ENCODE measurements at regions not wholly inside any gene's neighbourhood (a gene's known extent, or its start where the extent isn't known, plus 50 kb on each side); places are given as distances from the start of the nearest gene placed in this dataset.
"Not testable (repeated sequence)": the region's sequence is repeated elsewhere in the genome, so short reads cannot be mapped to it uniquely, and the experiment has no call there.

DNA sequence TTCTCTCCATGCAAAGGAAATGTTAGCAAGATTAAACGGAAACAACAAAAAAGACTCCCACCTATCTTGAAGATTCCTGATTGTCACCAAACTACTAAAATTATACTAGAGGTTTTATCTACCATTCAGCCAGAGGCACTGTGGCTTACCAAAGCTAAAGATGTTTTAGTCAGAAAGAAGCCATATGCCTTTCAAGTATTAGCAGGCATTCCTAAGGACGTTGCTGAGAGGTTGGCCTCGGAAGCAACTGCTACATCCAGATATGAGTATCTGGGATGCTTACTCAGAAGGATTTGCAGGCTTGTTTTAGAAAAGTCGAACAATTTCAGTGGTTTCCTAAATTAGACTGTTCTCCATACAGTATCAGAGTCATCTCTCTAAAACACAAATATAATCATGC, 88.3 kb upstream of the UBE2E3 start:
- no peak for FAIRE-seq
- no peak for TF ChIP-seq POLR2AphosphoS5 (IDR thresholded peaks at IDR 0.05; ENCODE audit: low read depth, low read length)
- no peak for TF ChIP-seq POLR2A (IDR thresholded peaks at IDR 0.05; ENCODE audit: low read depth, low read length)
- TF ChIP-seq SPI1 (IDR thresholded peaks at IDR 0.05; ENCODE audit: low read depth, low read length): no peak
- no peak for TF ChIP-seq PAX5 (IDR thresholded peaks at IDR 0.05; ENCODE audit: insufficient read depth, low read length, severe bottlenecking)
- no peak for TF ChIP-seq TAF1 (IDR thresholded peaks at IDR 0.05; ENCODE audit: low read depth, low read length)
- TF ChIP-seq POU2F2 (IDR thresholded peaks at IDR 0.05; ENCODE audit: low read depth, low read length): no peak

DNA sequence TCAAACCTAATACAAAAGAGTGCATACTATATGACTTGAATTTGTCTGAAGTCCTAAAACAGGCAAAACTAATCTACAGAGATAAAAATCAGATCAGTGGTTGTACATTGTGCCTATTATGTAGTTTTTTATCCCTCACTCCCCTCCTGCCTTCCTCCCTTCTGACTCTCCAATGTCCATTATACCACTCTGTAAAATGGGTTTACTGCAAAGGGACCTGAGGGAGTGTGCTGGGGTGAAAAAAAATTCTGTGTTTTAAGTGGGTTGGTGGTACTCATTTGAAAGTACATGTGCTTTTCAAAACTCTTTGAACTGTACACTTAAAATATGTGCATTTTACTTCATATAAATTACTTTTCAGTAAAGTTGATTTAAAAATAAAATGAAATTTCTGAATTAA, 89.0 kb upstream of the UBE2E3 start:
- no peak for TF ChIP-seq SPI1 (IDR thresholded peaks at IDR 0.05; ENCODE audit: low read depth, low read length)
- TF ChIP-seq POLR2A (IDR thresholded peaks at IDR 0.05; ENCODE audit: low read depth, low read length): no peak
- TF ChIP-seq POLR2AphosphoS5 (IDR thresholded peaks at IDR 0.05; ENCODE audit: low read depth, low read length): no peak
- TF ChIP-seq PAX5 (IDR thresholded peaks at IDR 0.05; ENCODE audit: insufficient read depth, low read length, severe bottlenecking): no peak
- TF ChIP-seq POU2F2 (IDR thresholded peaks at IDR 0.05; ENCODE audit: low read depth, low read length): no peak
- no peak for TF ChIP-seq TAF1 (IDR thresholded peaks at IDR 0.05; ENCODE audit: low read depth, low read length)
- DNase-seq (ENCODE audit: insufficient read length, low spot score) (no peak), FAIRE-seq (no peak)

More for the DNA sequence above, 88.3 kb upstream of the UBE2E3 start:
- no peak for DNase-seq (ENCODE audit: insufficient read length, low spot score)

DNA sequence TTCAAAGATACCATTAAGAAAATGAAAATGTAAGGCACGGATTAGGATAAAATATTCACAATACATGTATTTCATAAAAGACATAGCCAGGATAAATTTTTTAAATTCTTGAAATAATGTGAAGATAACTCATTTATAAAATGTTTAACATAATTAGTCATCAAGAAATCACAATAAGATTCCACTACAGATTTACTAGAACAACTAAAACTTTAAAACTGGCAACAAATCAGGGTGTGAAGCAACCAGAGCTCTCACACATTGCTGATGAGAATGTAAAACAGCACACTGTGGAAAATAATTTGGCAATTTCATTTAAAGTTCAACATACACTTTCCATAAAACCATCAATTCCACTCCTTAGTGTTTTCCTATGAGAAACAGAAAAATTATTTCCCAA, 89.6 kb upstream of the UBE2E3 start:
- FAIRE-seq: no peak

DNA sequence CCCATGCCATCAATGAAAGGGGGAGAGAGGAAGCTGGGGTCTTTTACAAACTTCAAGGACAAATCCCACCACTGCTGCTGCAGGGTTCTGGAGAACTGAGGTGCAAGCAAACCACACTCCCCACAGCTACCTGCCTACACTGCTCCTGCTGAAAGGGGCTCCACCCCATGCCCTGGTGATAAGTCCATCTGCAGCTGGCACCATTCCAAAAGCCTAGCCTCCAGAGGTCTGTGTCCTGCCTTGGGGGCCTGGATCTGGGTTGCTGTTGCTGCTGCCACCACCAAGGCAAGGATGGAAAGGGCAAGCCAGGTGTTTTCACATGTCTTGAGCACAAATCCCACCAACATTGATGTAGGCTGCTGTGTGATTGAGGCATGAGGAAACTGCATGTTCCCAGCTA, 97.4 kb upstream of the UBE2E3 start:
- FAIRE-seq (no peak), DNase-seq (ENCODE audit: insufficient read length, low spot score) (no peak)
- TF ChIP-seq POLR2A (IDR thresholded peaks at IDR 0.05; ENCODE audit: low read depth, low read length) (no peak), POLR2AphosphoS5 (IDR thresholded peaks at IDR 0.05; ENCODE audit: low read depth, low read length) (no peak), SPI1 (IDR thresholded peaks at IDR 0.05; ENCODE audit: low read depth, low read length) (no peak), TAF1 (IDR thresholded peaks at IDR 0.05; ENCODE audit: low read depth, low read length) (no peak), POU2F2 (IDR thresholded peaks at IDR 0.05; ENCODE audit: low read depth, low read length) (no peak), PAX5 (IDR thresholded peaks at IDR 0.05; ENCODE audit: insufficient read depth, low read length, severe bottlenecking) (no peak)

More for the DNA sequence above, 89.6 kb upstream of the UBE2E3 start:
- TF ChIP-seq PAX5 (IDR thresholded peaks at IDR 0.05; ENCODE audit: insufficient read depth, low read length, severe bottlenecking): no peak
- no peak for TF ChIP-seq POLR2A (IDR thresholded peaks at IDR 0.05; ENCODE audit: low read depth, low read length)
- TF ChIP-seq SPI1 (IDR thresholded peaks at IDR 0.05; ENCODE audit: low read depth, low read length): no peak
- TF ChIP-seq POLR2AphosphoS5 (IDR thresholded peaks at IDR 0.05; ENCODE audit: low read depth, low read length): no peak
- no peak for DNase-seq (ENCODE audit: insufficient read length, low spot score)

DNA sequence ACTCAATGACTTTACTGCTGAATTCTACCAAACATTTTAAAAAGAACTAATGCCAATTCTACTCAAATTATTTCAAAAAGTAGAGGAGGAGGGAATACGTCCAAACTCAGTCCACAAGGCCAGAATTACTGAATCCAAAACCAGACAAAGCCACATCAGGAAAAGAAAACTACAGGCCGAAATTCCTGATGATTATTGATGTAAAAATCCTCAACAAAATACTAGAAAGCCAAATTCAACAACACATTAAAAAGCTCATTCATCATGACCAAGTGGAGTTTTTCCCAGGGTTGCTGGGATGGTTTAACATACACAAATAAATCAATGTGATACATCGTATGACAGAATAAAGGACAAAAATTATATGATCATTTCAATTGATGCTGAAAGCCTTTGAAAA, 103.9 kb upstream of the UBE2E3 start:
- no peak for TF ChIP-seq POLR2A (IDR thresholded peaks at IDR 0.05; ENCODE audit: low read depth, low read length)
- TF ChIP-seq POU2F2 (IDR thresholded peaks at IDR 0.05; ENCODE audit: low read depth, low read length): no peak
- no peak for TF ChIP-seq PAX5 (IDR thresholded peaks at IDR 0.05; ENCODE audit: insufficient read depth, low read length, severe bottlenecking)
- TF ChIP-seq TAF1 (IDR thresholded peaks at IDR 0.05; ENCODE audit: low read depth, low read length): no peak
- no peak for TF ChIP-seq SPI1 (IDR thresholded peaks at IDR 0.05; ENCODE audit: low read depth, low read length)
- no peak for TF ChIP-seq POLR2AphosphoS5 (IDR thresholded peaks at IDR 0.05; ENCODE audit: low read depth, low read length)
- FAIRE-seq (no peak), DNase-seq (ENCODE audit: insufficient read length, low spot score) (no peak)

DNA sequence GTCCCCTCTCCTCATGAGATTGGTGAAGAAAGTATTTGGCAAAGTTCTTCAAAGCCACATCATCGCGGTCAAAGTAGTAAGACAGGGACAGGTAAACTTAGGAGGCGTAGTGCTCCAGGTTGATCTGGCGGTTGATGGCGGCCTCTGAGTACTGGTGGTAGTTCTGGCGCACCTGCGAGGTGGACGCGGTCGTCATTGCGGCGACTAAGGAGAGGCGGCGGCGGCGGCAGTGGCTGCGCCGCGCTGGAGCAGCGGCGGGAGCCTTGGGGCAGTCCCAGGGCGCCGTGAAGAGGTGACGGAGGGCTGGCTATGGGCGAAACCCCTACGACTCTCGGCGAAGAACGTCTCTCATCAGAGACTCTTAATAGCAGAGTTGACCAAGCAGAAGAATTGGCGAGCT, 107.2 kb upstream of the UBE2E3 start:
- TF ChIP-seq POLR2A (IDR thresholded peaks at IDR 0.05; ENCODE audit: low read depth, low read length) (no peak), POU2F2 (IDR thresholded peaks at IDR 0.05; ENCODE audit: low read depth, low read length) (no peak), SPI1 (IDR thresholded peaks at IDR 0.05; ENCODE audit: low read depth, low read length) (no peak), TAF1 (IDR thresholded peaks at IDR 0.05; ENCODE audit: low read depth, low read length) (no peak), PAX5 (IDR thresholded peaks at IDR 0.05; ENCODE audit: insufficient read depth, low read length, severe bottlenecking) (no peak), POLR2AphosphoS5 (IDR thresholded peaks at IDR 0.05; ENCODE audit: low read depth, low read length) (no peak)
- no peak for DNase-seq (ENCODE audit: insufficient read length, low spot score)
- no peak for FAIRE-seq

DNA sequence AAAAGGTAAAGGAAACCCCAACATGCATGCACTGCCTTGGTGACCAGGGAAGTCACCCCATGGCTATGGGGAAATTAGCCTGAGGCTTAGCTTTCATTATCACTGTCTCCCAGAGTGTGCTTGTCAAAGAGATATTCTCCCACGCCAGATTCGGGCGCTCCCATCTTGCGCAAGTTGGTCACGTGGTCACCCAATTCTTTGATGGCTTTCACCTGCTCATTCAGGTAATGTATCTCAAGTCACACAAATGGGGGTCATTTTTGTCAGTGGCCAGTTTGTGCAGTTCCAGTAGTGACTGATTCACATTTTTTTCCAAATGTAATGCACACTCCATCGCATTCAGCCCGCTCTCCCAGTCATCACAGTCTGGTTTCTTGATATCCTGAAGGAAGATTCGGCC, 107.6 kb upstream of the UBE2E3 start:
- FAIRE-seq; DNase-seq (ENCODE audit: insufficient read length, low spot score): not testable (repeated sequence)

DNA sequence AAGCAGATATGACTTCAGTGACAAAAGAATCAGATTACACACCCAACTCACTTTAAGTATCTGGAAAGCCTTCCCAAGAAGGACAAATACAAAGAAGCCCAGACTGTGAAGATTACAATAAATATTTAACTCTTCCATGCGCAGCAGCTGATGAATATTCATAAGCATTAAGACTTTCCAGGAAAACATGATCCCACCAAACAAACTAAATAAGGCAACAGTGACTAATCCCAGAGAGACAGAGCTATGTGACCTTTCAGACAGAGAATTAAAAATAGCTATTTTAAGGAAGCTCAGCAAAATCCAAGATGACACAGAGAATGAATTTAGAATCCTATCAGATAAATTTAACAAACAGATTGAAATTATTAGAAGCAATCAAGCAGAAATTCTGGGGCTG, 108.2 kb upstream of the UBE2E3 start:
- TF ChIP-seq POLR2A (IDR thresholded peaks at IDR 0.05; ENCODE audit: low read depth, low read length): no peak
- no peak for TF ChIP-seq POU2F2 (IDR thresholded peaks at IDR 0.05; ENCODE audit: low read depth, low read length)
- no peak for TF ChIP-seq SPI1 (IDR thresholded peaks at IDR 0.05; ENCODE audit: low read depth, low read length)
- no peak for TF ChIP-seq TAF1 (IDR thresholded peaks at IDR 0.05; ENCODE audit: low read depth, low read length)
- no peak for TF ChIP-seq PAX5 (IDR thresholded peaks at IDR 0.05; ENCODE audit: insufficient read depth, low read length, severe bottlenecking)
- no peak for TF ChIP-seq POLR2AphosphoS5 (IDR thresholded peaks at IDR 0.05; ENCODE audit: low read depth, low read length)
- no peak for DNase-seq (ENCODE audit: insufficient read length, low spot score)
- no peak for FAIRE-seq

DNA sequence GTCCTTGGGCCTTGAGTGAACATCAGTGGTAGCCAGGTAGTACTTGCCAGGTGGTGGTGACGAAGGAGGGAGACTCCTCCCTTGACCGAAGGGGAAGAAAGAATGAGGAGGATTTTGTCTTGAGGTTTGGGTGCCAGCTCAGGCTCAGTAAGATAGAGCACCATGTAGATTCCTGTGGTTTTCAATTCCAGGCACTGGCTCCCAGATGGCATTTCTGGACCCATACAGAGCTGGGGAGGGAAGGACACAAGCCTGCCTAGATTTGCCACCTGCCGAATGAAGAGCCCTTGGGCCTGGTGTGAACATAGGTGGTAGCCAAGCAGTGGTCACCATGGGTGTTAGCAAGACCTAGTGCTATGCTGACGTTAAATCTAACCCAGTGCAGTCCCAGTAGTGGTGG, 108.8 kb upstream of the UBE2E3 start:
- no peak for TF ChIP-seq POU2F2 (IDR thresholded peaks at IDR 0.05; ENCODE audit: low read depth, low read length)
- no peak for TF ChIP-seq POLR2A (IDR thresholded peaks at IDR 0.05; ENCODE audit: low read depth, low read length)
- no peak for TF ChIP-seq PAX5 (IDR thresholded peaks at IDR 0.05; ENCODE audit: insufficient read depth, low read length, severe bottlenecking)
- TF ChIP-seq TAF1 (IDR thresholded peaks at IDR 0.05; ENCODE audit: low read depth, low read length): no peak
- TF ChIP-seq SPI1 (IDR thresholded peaks at IDR 0.05; ENCODE audit: low read depth, low read length): no peak
- no peak for TF ChIP-seq POLR2AphosphoS5 (IDR thresholded peaks at IDR 0.05; ENCODE audit: low read depth, low read length)
- no peak for DNase-seq (ENCODE audit: insufficient read length, low spot score)
- FAIRE-seq: no peak

DNA sequence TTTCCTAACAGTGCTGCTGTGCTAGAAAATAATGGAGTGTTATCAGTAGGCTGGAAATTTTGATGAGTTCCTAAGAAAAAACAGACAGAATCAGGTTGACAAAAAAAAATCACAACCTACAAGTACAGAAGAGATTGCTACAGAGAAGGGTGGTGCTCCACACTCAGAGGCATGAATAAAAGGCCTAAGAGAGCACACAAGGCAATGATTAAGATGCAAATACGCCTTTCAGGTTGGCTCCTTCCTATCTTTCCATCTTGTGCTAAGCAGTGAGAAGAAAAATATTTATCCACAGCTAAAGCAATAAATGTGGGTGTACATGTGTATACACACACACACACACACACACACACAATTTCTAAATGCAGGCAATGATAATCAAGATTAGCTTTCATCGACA, 130.6 kb upstream of the UBE2E3 start:
- DNase-seq (ENCODE audit: insufficient read length, low spot score) (no peak), FAIRE-seq (no peak)
- no peak for TF ChIP-seq POLR2AphosphoS5 (IDR thresholded peaks at IDR 0.05; ENCODE audit: low read depth, low read length)
- no peak for TF ChIP-seq POLR2A (IDR thresholded peaks at IDR 0.05; ENCODE audit: low read depth, low read length)
- TF ChIP-seq PAX5 (IDR thresholded peaks at IDR 0.05; ENCODE audit: insufficient read depth, low read length, severe bottlenecking): no peak
- TF ChIP-seq POU2F2 (IDR thresholded peaks at IDR 0.05; ENCODE audit: low read depth, low read length): no peak
- no peak for TF ChIP-seq SPI1 (IDR thresholded peaks at IDR 0.05; ENCODE audit: low read depth, low read length)
- no peak for TF ChIP-seq TAF1 (IDR thresholded peaks at IDR 0.05; ENCODE audit: low read depth, low read length)
